K562 (cell line): ENCODE measurements at regions not wholly inside any gene's neighbourhood (a gene's known extent, or its start where the extent isn't known, plus 50 kb on each side); places are given as distances from the start of the nearest gene placed in this dataset.

Source experiments
- ATAC-seq: fragments of 200-7000 bp; cut with Tn5 transposase; 3 replicates; pipeline ENCODE4 v1.9.1; 2020; ENCODE audit warnings: moderate library complexity
- BruUV-seq: library from RNA; stranded (reverse); fragments of 400-500 nt; replicated peaks from 2 replicates; lab custom pipeline; 2021; lab: Mats Ljungman, UMichigan
- CTCF ChIA-PET: fragments of 300-600 bp; formaldehyde crosslinking; extraction: SDS; loops from one replicate; lab custom pipeline; 2021; ENCODE audit warnings: low intra/inter-chr PET ratio; lab: Yijun Ruan, JAX
- POLR2A ChIA-PET: fragments of 300-600, 350-650 bp; sonication (Branson Sonifier 250); formaldehyde crosslinking; extraction: SDS; loops from one replicate; lab custom pipeline; 2021; ENCODE audit warnings: antibody characterized with exemption, inconsistent platforms; lab: Yijun Ruan, JAX
- DNase-seq, 4 experiments: peaks; one replicate each; pipeline versions ENCODE4 v3.0.0 to v3.0.0-alpha.2; 2011 to 2018; ENCODE audit warnings: low spot score in 3 of 4, mixed read lengths in 3 of 4; ENCODE audit errors: extremely low read depth in 1 of 4
- FAIRE-seq: peaks from 2 replicates; lab custom pipeline; 2011; peaks lifted over from hg19 to GRCh38; lab: Jason Lieb, UNC
- H2AFZ ChIP-seq: 2 replicates; pipeline ENCODE4 v1.6.0; 2011; ENCODE audit warnings: low read depth, low read length, control low read depth, inconsistent platforms
- H3K27ac ChIP-seq: fragments of 200-600 bp; 3 replicates; pipeline ENCODE4 v1.8.0; 2011; ENCODE audit warnings: low read depth, mild to moderate bottlenecking, control low read depth, inconsistent platforms, low read length, moderate library complexity, mixed read lengths; ENCODE audit errors: extremely low read depth
- H3K27me3 ChIP-seq, 2 experiments: fragments of 300-600 bp in 1 of 2; 2 replicates in 1 of 2; 3 replicates in 1 of 2; pipeline versions ENCODE4 v1.6.0 to v1.8.0; 2011; ENCODE audit warnings: inconsistent platforms in 2 of 2, low read length in 2 of 2, mild to moderate bottlenecking in 1 of 2, mixed read lengths in 1 of 2, moderate library complexity in 1 of 2; ENCODE audit not compliant: control insufficient read depth in 2 of 2, insufficient read depth in 2 of 2
- H3K36me3 ChIP-seq: fragments of 300-600 bp; 3 replicates; pipeline ENCODE4 v1.8.0; 2011; ENCODE audit warnings: mild to moderate bottlenecking, low read length, inconsistent platforms; ENCODE audit not compliant: control insufficient read depth, insufficient read depth
- H3K4me1 ChIP-seq, 2 experiments: fragments of 200-600 bp in 1 of 2; replicated peaks in 1 of 2; 2 replicates in 1 of 2; 3 replicates in 1 of 2; pipeline versions ENCODE4 v1.5.1 to v1.8.0; 2011; ENCODE audit warnings: inconsistent platforms in 2 of 2, low read length in 2 of 2, mild to moderate bottlenecking in 1 of 2, mixed read lengths in 1 of 2, moderate library complexity in 1 of 2; ENCODE audit not compliant: control insufficient read depth in 2 of 2, insufficient read depth in 2 of 2
- H3K4me2 ChIP-seq: 2 replicates; pipeline ENCODE4 v1.6.1; 2011; ENCODE audit warnings: low read length, control low read depth, inconsistent platforms, mixed read lengths; ENCODE audit not compliant: insufficient read depth
- H3K4me3 ChIP-seq: fragments of 200-600 bp; sonication (generic), shearing (Covaris generic); 2 replicates; pipeline ENCODE4 v1.5.1; 2016; ENCODE audit warnings: control low read depth, inconsistent platforms
- H3K79me2 ChIP-seq: fragments of 200-600 bp; 3 replicates; pipeline ENCODE4 v1.8.0; 2011; ENCODE audit warnings: low read length, inconsistent platforms; ENCODE audit not compliant: control insufficient read depth, insufficient read depth
- H3K9ac ChIP-seq, 2 experiments: 2 replicates each; pipeline versions ENCODE4 v1.6.0 to v1.6.1; 2011; ENCODE audit warnings: low read depth in 2 of 2, low read length in 2 of 2, control low read depth in 1 of 2, inconsistent platforms in 1 of 2, mild to moderate bottlenecking in 1 of 2, mixed read lengths in 1 of 2; ENCODE audit not compliant: insufficient read depth in 1 of 2
- H3K9me1 ChIP-seq: one replicate; pipeline ENCODE4 v1.6.0; 2011; ENCODE audit warnings: inconsistent platforms, mild to moderate bottlenecking, low read length, moderate library complexity; ENCODE audit not compliant: control insufficient read depth, insufficient read depth
- H3K9me3 ChIP-seq: replicated peaks from 2 replicates; pipeline ENCODE4 v1.5.1; 2011; ENCODE audit warnings: low read depth, low read length, inconsistent platforms; ENCODE audit not compliant: control insufficient read depth, insufficient read depth
- H4K20me1 ChIP-seq: replicated peaks from 2 replicates; pipeline ENCODE4 v1.6.1; 2011; ENCODE audit warnings: low read length, inconsistent platforms, mixed read lengths; ENCODE audit not compliant: control insufficient read depth, insufficient read depth
- ARID1B ChIP-seq: fragments of 450-650 bp; IDR thresholded peaks from 2 replicates; pipeline ENCODE4 v1.6.1; 2016; ENCODE audit warnings: antibody characterized with exemption, mild to moderate bottlenecking, inconsistent platforms
- DACH1 ChIP-seq: fragments of 450-650 bp; IDR thresholded peaks from 2 replicates; pipeline ENCODE4 v1.6.1; 2018; ENCODE audit not compliant: partially characterized antibody
- ESRRA ChIP-seq: fragments of 450-650 bp; IDR thresholded peaks from 2 replicates; pipeline ENCODE4 v1.6.1; 2014; ENCODE audit warnings: low read depth, mild to moderate bottlenecking, moderate library complexity, borderline replicate concordance
- FOXA3 ChIP-seq, 2 experiments: fragments of 450-650 bp in 1 of 2; sonication (generic) in 1 of 2; formaldehyde crosslinking; IDR thresholded peaks in 1 of 2; conservative IDR thresholded peaks in 1 of 2; 2 replicates each; pipeline versions ENCODE4 v1.4.0 to v1.8.0; 2020 to 2022; ENCODE audit warnings: mild to moderate bottlenecking in 2 of 2, missing genetic modification reagents in 1 of 2
- HDAC3 ChIP-seq: fragments of 450-650 bp; IDR thresholded peaks from 2 replicates; pipeline ENCODE4 v1.6.1; 2018; ENCODE audit warnings: borderline replicate concordance, mild to moderate bottlenecking, moderate library complexity; ENCODE audit not compliant: partially characterized antibody
- HSF4 ChIP-seq: fragments of 250-450 bp; sonication (Bioruptor Pico); IDR thresholded peaks from 2 replicates; pipeline ENCODE4 v2.1.2; 2022; ENCODE audit warnings: mild to moderate bottlenecking, moderate library complexity, borderline replicate concordance
- NR2F6 ChIP-seq: fragments of 450-650 bp; formaldehyde crosslinking; IDR thresholded peaks from 2 replicates; pipeline ENCODE4 v1.4.0; 2020; ENCODE audit warnings: mild to moderate bottlenecking
- NR4A1 ChIP-seq, 2 experiments: fragments of 250-450 bp in 1 of 2; fragments of 450-650 bp in 1 of 2; sonication (Bioruptor Pico) in 1 of 2; IDR thresholded peaks; 2 replicates each; pipeline versions ENCODE4 v1.4.0 to v1.6.1; 2016 to 2020; ENCODE audit warnings: mild to moderate bottlenecking in 2 of 2, missing compliant biosample characterization in 1 of 2, missing genetic modification characterization in 1 of 2, moderate library complexity in 1 of 2
- PCBP2 ChIP-seq: fragments of 200-400 bp; formaldehyde crosslinking; IDR thresholded peaks from 2 replicates; pipeline ENCODE4 v1.6.1; 2018; ENCODE audit warnings: low read length, low read depth, mild to moderate bottlenecking, moderate library complexity; ENCODE audit not compliant: poor library complexity, severe bottlenecking
- RAD51 ChIP-seq: fragments of 450-650 bp; IDR thresholded peaks from 2 replicates; pipeline ENCODE4 v1.7.1; 2016; ENCODE audit warnings: low read depth, mild to moderate bottlenecking, borderline replicate concordance
- RBM22 ChIP-seq: fragments of 200-400 bp; formaldehyde crosslinking; IDR thresholded peaks from 2 replicates; pipeline ENCODE4 v1.6.1; 2018; ENCODE audit warnings: low read length, low read depth; ENCODE audit not compliant: poor library complexity, severe bottlenecking
- SREBF2 ChIP-seq: sonication (generic); formaldehyde crosslinking; IDR thresholded peaks from 2 replicates; pipeline ENCODE4 v1.4.0; 2020; ENCODE audit warnings: mild to moderate bottlenecking, missing genetic modification reagents
- TAF9B ChIP-seq: fragments of 450-650 bp; IDR thresholded peaks from 2 replicates; pipeline ENCODE4 v1.6.1; 2018; ENCODE audit warnings: mild to moderate bottlenecking; ENCODE audit not compliant: partially characterized antibody
- USF1 ChIP-seq: sonication (generic); formaldehyde crosslinking; IDR thresholded peaks from 2 replicates; pipeline ENCODE4 v1.9.0; 2022; ENCODE audit warnings: mild to moderate bottlenecking, missing genetic modification reagents
- XRCC4 ChIP-seq: IDR thresholded peaks from one replicate; pipeline ENCODE4 v1.6.1; 2011; ENCODE audit not compliant: insufficient read depth, insufficient read length; ENCODE audit errors: extremely low read depth
- ZEB2 ChIP-seq: fragments of 450-650 bp; IDR thresholded peaks from 2 replicates; pipeline ENCODE4 v1.6.1; 2016
- ZNF311 ChIP-seq: fragments of 250-450 bp; sonication (Bioruptor Pico); IDR thresholded peaks from 2 replicates; pipeline ENCODE4 v1.4.0; 2020; ENCODE audit warnings: mild to moderate bottlenecking, moderate library complexity
- ZNF395 ChIP-seq: fragments of 200-800 bp; sonication (Bioruptor generic); IDR thresholded peaks from 2 replicates; pipeline ENCODE4 v1.6.1; 2017; ENCODE audit warnings: missing genetic modification characterization, missing compliant biosample characterization
- ZNF586 ChIP-seq: fragments of 450-650 bp; formaldehyde crosslinking; conservative IDR thresholded peaks from 2 replicates; pipeline ENCODE4 v1.4.0; 2020; ENCODE audit warnings: mild to moderate bottlenecking, moderate library complexity
- WGBS: fragments of 100-300 bp; shearing (Covaris generic); methylation state at CpG from one replicate; pipeline ENCODE4 v1.1.6; 2016; ENCODE audit warnings: low coverage, mixed read lengths; ENCODE audit not compliant: insufficient coverage; ENCODE audit errors: missing lambda C conversion rate; 5-methylcytosine and 5-hydroxymethylcytosine counted together
- in situ Hi-C: fragments of 300-500 bp; cut with MboI; formaldehyde crosslinking; loops from 4 replicates; pipeline ENCODE4 v1.15.0; 2018; ENCODE audit warnings: inconsistent platforms, mixed read lengths
- intact Hi-C: fragments of 100-400 bp; cut with micrococcal nuclease; formaldehyde crosslinking; loops from 2 replicates; pipeline ENCODE4 v1.14.2; 2022

GRCh38 chr10:36780158-36780557, 345.2 kb upstream of the ANKRD30A start:
- BruUV-seq = no TSS peak
- Histone ChIP-seq H3K4me2 (no peak overlapping the region), H3K27ac (no peak overlapping the region), H3K79me2 (no peaks in the 10 kb centered on the region), H4K20me1 (no peaks in the 10 kb centered on the region), H3K9ac (no peak overlapping the region)
- in situ Hi-C loops = no loop called here
- no peak for DNase-seq
- TF ChIP-seq RBM22 (no peak), NR4A1 (CRISPR knock-in tag; IDR thresholded peaks at IDR 0.05) (no peak), NR4A1 (tag; IDR thresholded peaks at IDR 0.05) (no peak), ZNF395 (CRISPR knock-in tag) (no peak), DACH1 (no peak), ZNF311 (CRISPR knock-in tag) (no peak), ZNF586 (CRISPR knock-in tag) (no peak), ESRRA (no peak), NR2F6 (CRISPR knock-in tag) (no peak), RAD51 (no peak), PCBP2 (no peak), HSF4 (CRISPR knock-in tag) (no peak), USF1 (CRISPR knock-in tag) (no peak), FOXA3 (CRISPR knock-in tag; conservative IDR thresholded peaks at IDR 0.05 in 1 of 2, IDR thresholded peaks at IDR 0.05 in 1 of 2) (no peak), TAF9B (no peak), ZEB2 (no peak), ARID1B (no peak), SREBF2 (no peak), XRCC4 (no peak), HDAC3 (no peak)
- TF ChIP-seq, all 486 proteins: peak for 0
- Histone ChIP-seq H2AFZ (no peak overlapping the region), H3K4me3 (no peak overlapping the region), H3K27me3 (no peaks in the 10 kb centered on the region), H3K9me3 (no peaks in the 10 kb centered on the region), H3K9me1 (no peaks in the 10 kb centered on the region), H3K36me3 (no peaks in the 10 kb centered on the region), H3K4me1 (no peaks in the 10 kb centered on the region)
- POLR2A ChIA-PET = interaction anchor here (0.6 kb wide), 1 partner anchor 1623 kb away, joined by 3 read pairs; no protein-coding TSS in a partner anchor
- ATAC-seq = no peak
- CTCF ChIA-PET = no interaction called here
- FAIRE-seq = no peak
- intact Hi-C loops = no loop called here
- 2% methylated on average over 6 of the region's 6 CpGs for WGBS
